K562 (cell line): ENCODE measurements at regions not wholly inside any gene's neighbourhood (a gene's known extent, or its start where the extent isn't known, plus 50 kb on each side); places are given as distances from the start of the nearest gene placed in this dataset.

Experiments used
- ATAC-seq: fragments of 200-7000 bp; cut with Tn5 transposase; 3 replicates; pipeline ENCODE4 v1.9.1; 2020; ENCODE audit warnings: moderate library complexity
- BruUV-seq: library from RNA; stranded (reverse); fragments of 400-500 nt; replicated peaks from 2 replicates; lab custom pipeline; 2021; lab: Mats Ljungman, UMichigan
- CTCF ChIA-PET: fragments of 300-600 bp; formaldehyde crosslinking; extraction: SDS; loops from one replicate; lab custom pipeline; 2021; ENCODE audit warnings: low intra/inter-chr PET ratio; lab: Yijun Ruan, JAX
- POLR2A ChIA-PET: fragments of 300-600, 350-650 bp; sonication (Branson Sonifier 250); formaldehyde crosslinking; extraction: SDS; loops from one replicate; lab custom pipeline; 2021; ENCODE audit warnings: antibody characterized with exemption, inconsistent platforms; lab: Yijun Ruan, JAX
- DNase-seq, 4 experiments: peaks; one replicate each; pipeline versions ENCODE4 v3.0.0 to v3.0.0-alpha.2; 2011 to 2018; ENCODE audit warnings: low spot score in 3 of 4, mixed read lengths in 3 of 4; ENCODE audit errors: extremely low read depth in 1 of 4
- FAIRE-seq: peaks from 2 replicates; lab custom pipeline; 2011; peaks lifted over from hg19 to GRCh38; lab: Jason Lieb, UNC
- H2AFZ ChIP-seq: 2 replicates; pipeline ENCODE4 v1.6.0; 2011; ENCODE audit warnings: low read depth, low read length, control low read depth, inconsistent platforms
- H3K27ac ChIP-seq: fragments of 200-600 bp; 3 replicates; pipeline ENCODE4 v1.8.0; 2011; ENCODE audit warnings: low read depth, mild to moderate bottlenecking, control low read depth, inconsistent platforms, low read length, moderate library complexity, mixed read lengths; ENCODE audit errors: extremely low read depth
- H3K27me3 ChIP-seq, 2 experiments: fragments of 300-600 bp in 1 of 2; 2 replicates in 1 of 2; 3 replicates in 1 of 2; pipeline versions ENCODE4 v1.6.0 to v1.8.0; 2011; ENCODE audit warnings: inconsistent platforms in 2 of 2, low read length in 2 of 2, mild to moderate bottlenecking in 1 of 2, mixed read lengths in 1 of 2, moderate library complexity in 1 of 2; ENCODE audit not compliant: control insufficient read depth in 2 of 2, insufficient read depth in 2 of 2
- H3K36me3 ChIP-seq: fragments of 300-600 bp; 3 replicates; pipeline ENCODE4 v1.8.0; 2011; ENCODE audit warnings: mild to moderate bottlenecking, low read length, inconsistent platforms; ENCODE audit not compliant: control insufficient read depth, insufficient read depth
- H3K4me1 ChIP-seq, 2 experiments: fragments of 200-600 bp in 1 of 2; replicated peaks in 1 of 2; 2 replicates in 1 of 2; 3 replicates in 1 of 2; pipeline versions ENCODE4 v1.5.1 to v1.8.0; 2011; ENCODE audit warnings: inconsistent platforms in 2 of 2, low read length in 2 of 2, mild to moderate bottlenecking in 1 of 2, mixed read lengths in 1 of 2, moderate library complexity in 1 of 2; ENCODE audit not compliant: control insufficient read depth in 2 of 2, insufficient read depth in 2 of 2
- H3K4me2 ChIP-seq: 2 replicates; pipeline ENCODE4 v1.6.1; 2011; ENCODE audit warnings: low read length, control low read depth, inconsistent platforms, mixed read lengths; ENCODE audit not compliant: insufficient read depth
- H3K4me3 ChIP-seq: fragments of 200-600 bp; sonication (generic), shearing (Covaris generic); 2 replicates; pipeline ENCODE4 v1.5.1; 2016; ENCODE audit warnings: control low read depth, inconsistent platforms
- H3K79me2 ChIP-seq: fragments of 200-600 bp; 3 replicates; pipeline ENCODE4 v1.8.0; 2011; ENCODE audit warnings: low read length, inconsistent platforms; ENCODE audit not compliant: control insufficient read depth, insufficient read depth
- H3K9ac ChIP-seq, 2 experiments: 2 replicates each; pipeline versions ENCODE4 v1.6.0 to v1.6.1; 2011; ENCODE audit warnings: low read depth in 2 of 2, low read length in 2 of 2, control low read depth in 1 of 2, inconsistent platforms in 1 of 2, mild to moderate bottlenecking in 1 of 2, mixed read lengths in 1 of 2; ENCODE audit not compliant: insufficient read depth in 1 of 2
- H3K9me1 ChIP-seq: one replicate; pipeline ENCODE4 v1.6.0; 2011; ENCODE audit warnings: inconsistent platforms, mild to moderate bottlenecking, low read length, moderate library complexity; ENCODE audit not compliant: control insufficient read depth, insufficient read depth
- H3K9me3 ChIP-seq: replicated peaks from 2 replicates; pipeline ENCODE4 v1.5.1; 2011; ENCODE audit warnings: low read depth, low read length, inconsistent platforms; ENCODE audit not compliant: control insufficient read depth, insufficient read depth
- H4K20me1 ChIP-seq: replicated peaks from 2 replicates; pipeline ENCODE4 v1.6.1; 2011; ENCODE audit warnings: low read length, inconsistent platforms, mixed read lengths; ENCODE audit not compliant: control insufficient read depth, insufficient read depth
- BRCA1 ChIP-seq, 2 experiments: fragments of 450-650 bp in 1 of 2; sonication (generic) in 1 of 2; formaldehyde crosslinking in 1 of 2; IDR thresholded peaks; 2 replicates each; pipeline versions ENCODE4 v1.5.0 to v1.6.1; 2017 to 2020; ENCODE audit warnings: mild to moderate bottlenecking in 1 of 2, missing genetic modification reagents in 1 of 2
- ETV1 ChIP-seq: fragments of 450-650 bp; conservative IDR thresholded peaks from 2 replicates; pipeline ENCODE4 v1.6.1; 2016; ENCODE audit warnings: missing genetic modification characterization, control low read depth, low read depth, missing compliant biosample characterization
- JUNB ChIP-seq: fragments of 450-650 bp; formaldehyde crosslinking; conservative IDR thresholded peaks from 2 replicates; pipeline ENCODE4 v1.4.0; 2020; ENCODE audit warnings: mild to moderate bottlenecking
- SETDB1 ChIP-seq: IDR thresholded peaks from one replicate; pipeline ENCODE4 v1.6.1; 2012; ENCODE audit warnings: low read length, control low read depth, inconsistent platforms
- SRSF9 ChIP-seq: fragments of 200-400 bp; formaldehyde crosslinking; IDR thresholded peaks from 2 replicates; pipeline ENCODE4 v1.6.1; 2017; ENCODE audit warnings: low read depth, low read length, borderline replicate concordance
- SUPT5H ChIP-seq: fragments of 450-650 bp; IDR thresholded peaks from 2 replicates; pipeline ENCODE4 v1.6.1; 2016
- ZC3H4 ChIP-seq: sonication (generic); formaldehyde crosslinking; IDR thresholded peaks from 2 replicates; pipeline ENCODE4 v1.9.0; 2021; ENCODE audit warnings: missing genetic modification reagents, borderline replicate concordance
- ZNF584 ChIP-seq: fragments of 200-800 bp; sonication (Bioruptor generic); IDR thresholded peaks from 2 replicates; pipeline ENCODE4 v1.6.1; 2016; ENCODE audit warnings: low read depth, mild to moderate bottlenecking, missing genetic modification characterization, missing compliant biosample characterization
- WGBS: fragments of 100-300 bp; shearing (Covaris generic); methylation state at CpG from one replicate; pipeline ENCODE4 v1.1.6; 2016; ENCODE audit warnings: low coverage, mixed read lengths; ENCODE audit not compliant: insufficient coverage; ENCODE audit errors: missing lambda C conversion rate; 5-methylcytosine and 5-hydroxymethylcytosine counted together
- in situ Hi-C: fragments of 300-500 bp; cut with MboI; formaldehyde crosslinking; loops from 4 replicates; pipeline ENCODE4 v1.15.0; 2018; ENCODE audit warnings: inconsistent platforms, mixed read lengths
- intact Hi-C: fragments of 100-400 bp; cut with micrococcal nuclease; formaldehyde crosslinking; loops from 2 replicates; pipeline ENCODE4 v1.14.2; 2022
- TF ChIP-seq, protein P1 (sequence below): sonication (generic); formaldehyde crosslinking; IDR thresholded peaks from 2 replicates; pipeline ENCODE4 v1.8.0; 2022; ENCODE audit warnings: mild to moderate bottlenecking, low read depth, missing genetic modification reagents

DNA sequence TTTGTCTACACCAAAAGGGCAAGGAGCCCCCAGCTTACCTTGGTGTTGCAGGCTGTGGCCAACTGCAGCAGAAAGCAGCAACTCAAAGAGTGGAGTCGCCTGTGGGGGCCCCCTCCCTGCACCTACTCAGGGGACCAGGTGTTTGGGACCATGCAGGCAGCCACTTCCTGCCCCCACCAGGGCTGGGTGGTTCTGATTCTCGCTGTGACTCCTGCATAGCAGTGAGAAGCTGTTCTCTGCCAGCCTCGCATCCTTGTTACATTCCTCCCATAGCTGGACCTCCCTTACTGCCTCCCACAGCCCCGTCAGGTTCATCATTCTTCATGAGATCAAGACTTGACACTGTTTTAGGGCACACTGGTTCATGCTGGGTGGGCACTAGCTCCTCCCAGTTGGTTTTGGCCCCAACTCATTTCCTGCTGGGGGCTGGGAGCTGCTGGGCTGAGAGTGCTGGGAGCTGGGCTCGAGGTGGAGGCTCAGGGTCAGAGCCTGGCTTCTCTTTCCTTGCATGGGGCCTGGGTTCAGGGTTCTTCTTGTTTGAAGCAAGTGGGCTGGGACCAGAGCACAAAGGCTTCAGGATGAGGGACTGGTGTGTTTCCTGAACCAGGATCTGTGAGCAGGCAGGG, 146.9 kb upstream of the C1orf174 start:
- in situ Hi-C loops (no loop called here), intact Hi-C loops (no loop called here)
- Histone ChIP-seq H3K4me3 (no peak overlapping the region), H3K27me3 (peaks cover 4 to 21% of the 10 kb centered on the region in 2 experiments; a peak in 4 of 5 replicates), H3K9me1 (no peaks in the 10 kb centered on the region), H3K79me2 (no peaks in the 10 kb centered on the region), H3K9me3 (no peaks in the 10 kb centered on the region), H2AFZ (no peak overlapping the region), H3K27ac (no peak overlapping the region), H3K9ac (no peak overlapping the region), H4K20me1 (no peaks in the 10 kb centered on the region), H3K4me1 (no peaks in the 10 kb centered on the region), H3K36me3 (no peaks in the 10 kb centered on the region), H3K4me2 (no peak overlapping the region)
- no TSS peak for BruUV-seq
- ATAC-seq (no peak), DNase-seq (no peak), FAIRE-seq (no peak)
- POLR2A ChIA-PET: interaction anchor here (0.6 to 1.0 kb wide), 2 partner anchors 8 to 22 kb away, joined by 3 to 5 read pairs; no protein-coding TSS in a partner anchor
- CTCF ChIA-PET: no interaction called here
- 2% methylated on average over 5 of the region's 5 CpGs for WGBS
- no peak for TF ChIP-seq ETV1 (tag)
- TF ChIP-seq ZNF584: no peak
- TF ChIP-seq SRSF9: no peak
- TF ChIP-seq SUPT5H: no peak
- TF ChIP-seq BRCA1 (IDR thresholded peaks at IDR 0.05): no peak
- no peak for TF ChIP-seq BRCA1 (CRISPR knock-in tag; IDR thresholded peaks at IDR 0.05)
- no peak for TF ChIP-seq JUNB (CRISPR knock-in tag)
- TF ChIP-seq ZC3H4: no peak
- no peak for TF ChIP-seq SETDB1
- TF ChIP-seq, protein P1, sequence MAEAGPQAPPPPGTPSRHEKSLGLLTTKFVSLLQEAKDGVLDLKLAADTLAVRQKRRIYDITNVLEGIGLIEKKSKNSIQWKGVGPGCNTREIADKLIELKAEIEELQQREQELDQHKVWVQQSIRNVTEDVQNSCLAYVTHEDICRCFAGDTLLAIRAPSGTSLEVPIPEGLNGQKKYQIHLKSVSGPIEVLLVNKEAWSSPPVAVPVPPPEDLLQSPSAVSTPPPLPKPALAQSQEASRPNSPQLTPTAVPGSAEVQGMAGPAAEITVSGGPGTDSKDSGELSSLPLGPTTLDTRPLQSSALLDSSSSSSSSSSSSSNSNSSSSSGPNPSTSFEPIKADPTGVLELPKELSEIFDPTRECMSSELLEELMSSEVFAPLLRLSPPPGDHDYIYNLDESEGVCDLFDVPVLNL: no peak
